Right lobe of liver (tissue), 4 donors: ENCODE measurements at regions not wholly inside any gene's neighbourhood (a gene's known extent, or its start where the extent isn't known, plus 50 kb on each side); places are given as distances from the start of the nearest gene placed in this dataset.

Experiments
- CTCF ChIP-seq, 4 donors: fragments of 200-600 bp in 3 of 4; fragments of 450-650 bp in 1 of 4; IDR thresholded peaks; one replicate each; pipeline versions ENCODE4 v1.5.1 to v1.8.0; 2016 to 2022; ENCODE audit warnings: antibody characterized with exemption in 4 of 4, mild to moderate bottlenecking in 2 of 4
- POLR2A ChIP-seq: fragments of 450-650 bp; IDR thresholded peaks from one replicate; pipeline ENCODE4 v1.6.1; 2017; ENCODE audit warnings: antibody characterized with exemption, mild to moderate bottlenecking
- donor health status: DM: no; HTN: no; CAD: no.
- donor health status: DM: no; HTN: no; CAD: no.
- donor health status: DM: no; HTN: yes; CAD: no.

GRCh38 chr14:65346474-65346873 lies 66.1 kb upstream of the FUT8 start:
- TF ChIP-seq CTCF (IDR thresholded peaks at IDR 0.05): no peak
- TF ChIP-seq POLR2A: no peak
